Activated T-helper 2 cell treated with anti-CD3 and anti-CD28 coated beads, Interferon-gamma antibody, Interleukin-2, Interleukin-4, amounts not matched to agents 10 μg/mL and 5 μg/mL and 100 μg/mL, durations not matched to agents 14 hours and 24 hours and 36 hours (primary cell): ENCODE measurements at regions not wholly inside any gene's neighbourhood (a gene's known extent, or its start where the extent isn't known, plus 50 kb on each side); places are given as distances from the start of the nearest gene placed in this dataset.

ENCODE experiments used
- DNase-seq: peaks from one replicate; pipeline ENCODE4 v3.0.0; 2021; ENCODE audit warnings: low spot score
- H3K27ac Mint-ChIP-seq: one replicate; pipeline ENCODE4 v1.8.0; 2021; ENCODE audit warnings: mixed read lengths
- H3K27me3 Mint-ChIP-seq: one replicate; pipeline ENCODE4 v1.8.0; 2021; ENCODE audit warnings: low read depth, mixed read lengths
- H3K36me3 Mint-ChIP-seq: one replicate; pipeline ENCODE4 v1.8.0; 2021; ENCODE audit warnings: low read depth, mixed read lengths
- H3K4me1 Mint-ChIP-seq: one replicate; pipeline ENCODE4 v1.8.0; 2021; ENCODE audit warnings: low read depth, mixed read lengths
- H3K4me3 Mint-ChIP-seq: one replicate; pipeline ENCODE4 v1.8.0; 2021; ENCODE audit warnings: low read depth, mild to moderate bottlenecking, moderate library complexity, mixed read lengths
- H3K9me3 Mint-ChIP-seq: one replicate; pipeline ENCODE4 v1.8.0; 2021; ENCODE audit warnings: mixed read lengths
- intact Hi-C: fragments of 100-400 bp; cut with micrococcal nuclease; formaldehyde crosslinking; loops from one replicate; pipeline ENCODE4 v1.15.1; 2023

DNA sequence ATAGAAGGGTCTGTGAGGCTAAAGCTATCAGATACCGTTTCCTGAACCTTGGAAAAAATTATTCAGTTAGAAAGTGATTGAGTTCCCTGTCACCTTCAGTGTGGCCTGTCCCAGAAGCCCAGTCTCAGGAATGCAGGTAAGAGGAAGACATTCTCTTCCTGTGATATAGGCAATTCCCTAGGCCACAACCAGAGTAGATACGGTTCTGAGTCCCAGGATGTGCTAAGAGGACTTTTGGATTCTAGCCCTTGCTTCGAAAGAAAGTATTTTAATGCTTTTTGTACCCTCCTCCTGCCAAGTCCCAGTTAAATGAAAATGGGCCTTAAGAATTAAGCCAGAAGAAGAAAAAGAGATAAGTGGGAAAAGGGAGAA is 313.5 kb upstream of the PLXNA2 start:
- no peak for DNase-seq
- H3K27me3 Mint-ChIP-seq = no peaks in the 10 kb centered on the region
- H3K4me1 Mint-ChIP-seq = no peaks in the 10 kb centered on the region
- H3K4me3 Mint-ChIP-seq = no peak overlapping the region
- no peak overlapping the region for H3K27ac Mint-ChIP-seq
- no peaks in the 10 kb centered on the region for H3K36me3 Mint-ChIP-seq
- no peaks in the 10 kb centered on the region for H3K9me3 Mint-ChIP-seq
- intact Hi-C loops = no loop called here

- H3K4me3 Mint-ChIP-seq = no peak overlapping the region
- no peak overlapping the region for H3K27ac Mint-ChIP-seq
- H3K9me3 Mint-ChIP-seq = no peaks in the 10 kb centered on the region
- H3K36me3 Mint-ChIP-seq = no peaks in the 10 kb centered on the region
- intact Hi-C loops = no loop called here
- DNase-seq = no peak
- no peaks in the 10 kb centered on the region for H3K4me1 Mint-ChIP-seq
- H3K27me3 Mint-ChIP-seq = no peaks in the 10 kb centered on the region
Measured at GRCh38 chr1:208559597-208560329, 315.6 kb upstream of the PLXNA2 start.

- H3K4me1 Mint-ChIP-seq = no peaks in the 10 kb centered on the region
- no peaks in the 10 kb centered on the region for H3K9me3 Mint-ChIP-seq
- peaks cover 2% of the 10 kb centered on the region for H3K27me3 Mint-ChIP-seq
- intact Hi-C loops = no loop called here
- H3K27ac Mint-ChIP-seq = no peak overlapping the region
- no peak for DNase-seq
- H3K36me3 Mint-ChIP-seq = no peaks in the 10 kb centered on the region
- H3K4me3 Mint-ChIP-seq = no peak overlapping the region
Measured at GRCh38 chr1:208562151-208562960, 318.2 kb upstream of the PLXNA2 start.

DNA sequence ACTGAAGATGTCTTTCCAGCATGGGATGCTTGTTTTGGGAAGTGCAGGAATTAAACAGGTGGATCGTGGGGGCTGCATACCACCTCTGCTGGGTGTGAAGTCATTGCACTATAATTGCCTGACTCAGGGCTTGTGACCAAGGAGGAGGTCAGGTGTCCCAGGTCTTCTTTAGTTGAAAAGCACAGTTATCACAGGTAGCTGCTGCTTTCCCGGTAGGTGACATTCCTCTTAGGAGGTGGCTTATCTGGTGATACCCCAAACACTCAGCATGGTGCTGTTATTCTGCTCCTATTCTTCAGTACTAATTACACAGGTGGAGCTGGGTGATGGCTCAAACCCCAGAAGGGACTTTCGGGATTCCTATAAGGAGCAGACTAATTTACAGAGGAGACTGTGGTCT is 320.3 kb upstream of the PLXNA2 start:
- Mint-ChIP-seq H3K4me3 (no peak overlapping the region), H3K27ac (no peak overlapping the region), H3K36me3 (no peaks in the 10 kb centered on the region), H3K4me1 (no peaks in the 10 kb centered on the region), H3K27me3 (peaks cover 2% of the 10 kb centered on the region), H3K9me3 (no peaks in the 10 kb centered on the region)
- intact Hi-C loops = no loop called here
- DNase-seq = no peak

- H3K9me3 Mint-ChIP-seq = no peaks in the 10 kb centered on the region
- H3K27me3 Mint-ChIP-seq = peaks cover 2% of the 10 kb centered on the region
- no peak for DNase-seq
Measured at GRCh38 chr1:208565756-208566440, 321.7 kb upstream of the PLXNA2 start.

GRCh38 chr1:208569181-208569580 is 325.0 kb upstream of the PLXNA2 start:
- no peaks in the 10 kb centered on the region for H3K9me3 Mint-ChIP-seq
- no peaks in the 10 kb centered on the region for H3K36me3 Mint-ChIP-seq
- no peak overlapping the region for H3K4me3 Mint-ChIP-seq
- no peak overlapping the region for H3K27ac Mint-ChIP-seq
- H3K27me3 Mint-ChIP-seq = peaks cover 2% of the 10 kb centered on the region
- intact Hi-C loops = no loop called here
- no peaks in the 10 kb centered on the region for H3K4me1 Mint-ChIP-seq
- DNase-seq = no peak

More at GRCh38 chr1:208565756-208566440, 321.7 kb upstream of the PLXNA2 start:
- H3K27ac Mint-ChIP-seq = no peak overlapping the region
- H3K4me1 Mint-ChIP-seq = no peaks in the 10 kb centered on the region
- intact Hi-C loops = no loop called here
- no peaks in the 10 kb centered on the region for H3K36me3 Mint-ChIP-seq
- no peak overlapping the region for H3K4me3 Mint-ChIP-seq

DNA sequence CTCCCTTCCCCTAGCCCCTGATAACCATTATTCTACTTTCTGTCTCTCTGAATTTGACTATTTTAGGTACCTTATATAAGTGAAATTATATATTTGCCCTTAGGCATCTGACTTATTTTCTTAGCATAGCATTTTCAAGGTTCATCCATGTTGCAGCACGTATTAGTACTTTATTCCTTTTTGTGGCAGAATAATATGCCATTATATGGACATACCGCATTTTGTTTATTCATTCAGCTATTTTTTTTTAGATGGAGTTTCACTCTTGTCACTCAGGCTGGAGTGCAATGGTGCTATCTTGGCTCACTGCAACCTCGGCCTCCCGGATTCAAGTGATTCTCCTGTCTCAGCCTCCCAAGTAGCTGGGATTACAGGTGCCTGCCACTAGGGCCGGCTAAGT is 326.2 kb upstream of the PLXNA2 start:
- H3K9me3 Mint-ChIP-seq = no peaks in the 10 kb centered on the region
- no peak for DNase-seq
- peaks cover 2% of the 10 kb centered on the region for H3K27me3 Mint-ChIP-seq
- no peaks in the 10 kb centered on the region for H3K36me3 Mint-ChIP-seq
- intact Hi-C loops = no loop called here
- no peak overlapping the region for H3K27ac Mint-ChIP-seq
- no peaks in the 10 kb centered on the region for H3K4me1 Mint-ChIP-seq
- no peak overlapping the region for H3K4me3 Mint-ChIP-seq

GRCh38 chr1:208576425-208576824 is 332.2 kb upstream of the PLXNA2 start:
- H3K4me3 Mint-ChIP-seq = no peak overlapping the region
- no peak overlapping the region for H3K27ac Mint-ChIP-seq
- no peaks in the 10 kb centered on the region for H3K36me3 Mint-ChIP-seq
- intact Hi-C loops = no loop called here
- DNase-seq = no peak
- H3K9me3 Mint-ChIP-seq = no peaks in the 10 kb centered on the region
- no peaks in the 10 kb centered on the region for H3K27me3 Mint-ChIP-seq
- no peaks in the 10 kb centered on the region for H3K4me1 Mint-ChIP-seq

- Mint-ChIP-seq H3K27ac (no peak overlapping the region), H3K27me3 (no peaks in the 10 kb centered on the region), H3K36me3 (no peaks in the 10 kb centered on the region), H3K4me3 (no peak overlapping the region), H3K9me3 (no peaks in the 10 kb centered on the region), H3K4me1 (no peaks in the 10 kb centered on the region)
- no peak for DNase-seq
- intact Hi-C loops = no loop called here
Measured at GRCh38 chr1:208577381-208577905, 333.3 kb upstream of the PLXNA2 start.

DNA sequence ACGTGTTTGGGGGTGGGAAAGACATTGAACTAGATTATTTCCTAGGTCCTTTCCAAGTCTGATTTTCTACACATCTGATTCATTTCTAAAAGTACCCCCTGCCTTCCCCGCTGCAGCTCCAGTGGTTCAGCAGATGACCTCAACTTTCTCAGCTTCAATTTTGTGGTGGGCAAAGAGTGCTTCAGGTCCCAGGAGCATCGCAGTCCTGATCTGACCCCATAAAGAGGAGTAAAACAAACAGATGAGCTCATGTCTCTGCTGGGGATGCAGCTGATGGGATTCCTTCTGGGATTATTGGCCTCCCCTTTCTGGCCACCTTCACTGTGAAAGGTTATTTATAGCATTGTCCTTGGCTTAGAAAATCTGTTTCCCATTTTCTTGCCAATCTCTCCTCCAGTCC is 337.0 kb upstream of the PLXNA2 start:
- Mint-ChIP-seq H3K9me3 (no peaks in the 10 kb centered on the region), H3K36me3 (no peaks in the 10 kb centered on the region), H3K27me3 (peaks cover 2% of the 10 kb centered on the region), H3K4me3 (no peak overlapping the region), H3K4me1 (no peaks in the 10 kb centered on the region), H3K27ac (no peak overlapping the region)
- intact Hi-C loops = no loop called here
- DNase-seq = no peak

GRCh38 chr1:208581667-208582066 is 337.5 kb upstream of the PLXNA2 start:
- no peaks in the 10 kb centered on the region for H3K4me1 Mint-ChIP-seq
- H3K36me3 Mint-ChIP-seq = no peaks in the 10 kb centered on the region
- no peak overlapping the region for H3K27ac Mint-ChIP-seq
- H3K9me3 Mint-ChIP-seq = no peaks in the 10 kb centered on the region
- peaks cover 2% of the 10 kb centered on the region for H3K27me3 Mint-ChIP-seq
- no peak overlapping the region for H3K4me3 Mint-ChIP-seq
- DNase-seq = no peak
- intact Hi-C loops = no loop called here

GRCh38 chr1:208584167-208584755 is 340.1 kb upstream of the PLXNA2 start:
- no peak overlapping the region for H3K27ac Mint-ChIP-seq
- H3K4me1 Mint-ChIP-seq = no peaks in the 10 kb centered on the region

More at GRCh38 chr1:208584167-208584755, 340.1 kb upstream of the PLXNA2 start:
- peaks cover 2% of the 10 kb centered on the region for H3K27me3 Mint-ChIP-seq
- no peak for DNase-seq
- H3K36me3 Mint-ChIP-seq = no peaks in the 10 kb centered on the region
- H3K9me3 Mint-ChIP-seq = no peaks in the 10 kb centered on the region
- intact Hi-C loops = no loop called here
- no peak overlapping the region for H3K4me3 Mint-ChIP-seq
